GM18511 (cell line): ENCODE measurements at regions not wholly inside any gene's neighbourhood (a gene's known extent, or its start where the extent isn't known, plus 50 kb on each side); places are given as distances from the start of the nearest gene placed in this dataset.
"Not testable (repeated sequence)": the region's sequence is repeated elsewhere in the genome, so short reads cannot be mapped to it uniquely, and the experiment has no call there.

Experiments used
- ATAC-seq: cut with Tn5 transposase; IDR thresholded peaks from one replicate; pipeline ENCODE4 v1.9.1; 2021; ENCODE audit warnings: mild to moderate bottlenecking, moderate library complexity; ENCODE audit not compliant: unreplicated experiment

- ATAC-seq = no peak
Observed at GRCh38 chrX:45447331-45447730, 246.7 kb upstream of the DIPK2B start.

DNA sequence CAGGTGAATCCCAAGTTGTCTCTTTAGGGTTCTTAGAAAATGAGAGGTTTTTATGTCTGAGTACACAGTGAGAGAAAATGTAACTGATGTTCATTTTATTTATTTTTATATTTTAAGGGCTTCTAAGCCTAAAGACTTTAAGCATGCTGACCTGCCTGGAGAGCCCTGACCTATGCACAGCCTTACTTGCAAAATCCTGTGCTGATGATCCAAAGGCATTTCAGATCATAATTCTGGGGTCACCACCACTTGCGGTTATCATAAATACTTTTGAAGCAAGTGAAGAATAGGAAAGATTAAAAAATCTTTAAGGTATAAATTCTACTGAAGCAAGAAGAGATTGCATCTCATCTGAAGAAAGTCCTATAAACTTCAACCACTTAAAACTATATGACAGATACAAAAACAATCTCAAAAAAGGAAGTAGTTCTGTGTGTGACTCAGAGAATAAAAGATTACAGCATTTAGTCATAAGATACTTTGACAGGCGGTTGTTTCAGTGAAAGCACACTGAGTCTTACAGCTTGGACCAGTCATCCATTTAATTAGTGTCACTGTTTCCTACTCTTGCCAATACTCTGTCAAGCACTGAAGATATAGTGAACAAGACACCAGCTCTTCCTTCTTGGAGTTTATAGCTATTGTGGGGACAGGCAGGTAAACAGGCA, 245.2 kb upstream of the DIPK2B start:
- ATAC-seq = no peak

DNA sequence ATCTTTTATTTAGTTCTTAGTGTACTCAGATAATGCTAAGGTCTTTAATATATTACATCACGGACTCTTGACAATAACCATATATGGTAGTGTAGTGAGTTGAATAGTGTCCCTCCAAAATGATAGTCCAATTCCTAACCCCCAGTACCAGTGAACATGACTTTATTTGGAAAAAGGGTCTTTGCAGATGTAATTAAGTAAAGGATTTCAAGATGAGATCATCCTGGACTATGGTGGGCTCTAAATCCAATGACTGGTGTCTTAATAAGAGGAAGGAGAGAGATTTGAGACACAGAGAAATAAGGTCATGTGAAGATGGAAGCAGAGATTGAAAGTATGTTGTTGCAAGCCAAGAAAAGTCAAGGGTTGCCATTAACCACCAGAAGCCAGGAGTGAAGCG, 236.5 kb upstream of the DIPK2B start:
- no peak for ATAC-seq

DNA sequence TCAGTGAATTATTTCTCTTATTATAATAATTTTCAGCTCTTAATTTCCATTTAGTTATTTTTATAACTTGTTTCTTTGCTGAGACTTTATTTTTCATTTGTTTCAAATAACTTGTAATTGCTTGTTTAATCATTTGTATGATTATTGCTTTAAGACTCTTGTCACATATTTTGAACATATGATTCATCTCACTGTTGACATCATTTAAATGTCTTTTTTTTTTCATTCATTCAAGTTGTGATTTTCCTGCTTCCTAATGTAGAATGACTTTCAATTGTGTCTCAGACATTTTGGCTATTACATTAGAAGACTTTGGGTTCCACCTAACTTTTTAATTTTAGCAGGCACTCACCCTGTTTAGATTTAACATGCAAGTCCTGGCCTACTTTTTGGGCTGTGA, 234.8 kb upstream of the DIPK2B start:
- ATAC-seq = no peak

GRCh38 chrX:45434231-45434630, 233.6 kb upstream of the DIPK2B start:
- no peak for ATAC-seq

- no peak for ATAC-seq
Observed at GRCh38 chrX:45428831-45429230, 228.2 kb upstream of the DIPK2B start.

DNA sequence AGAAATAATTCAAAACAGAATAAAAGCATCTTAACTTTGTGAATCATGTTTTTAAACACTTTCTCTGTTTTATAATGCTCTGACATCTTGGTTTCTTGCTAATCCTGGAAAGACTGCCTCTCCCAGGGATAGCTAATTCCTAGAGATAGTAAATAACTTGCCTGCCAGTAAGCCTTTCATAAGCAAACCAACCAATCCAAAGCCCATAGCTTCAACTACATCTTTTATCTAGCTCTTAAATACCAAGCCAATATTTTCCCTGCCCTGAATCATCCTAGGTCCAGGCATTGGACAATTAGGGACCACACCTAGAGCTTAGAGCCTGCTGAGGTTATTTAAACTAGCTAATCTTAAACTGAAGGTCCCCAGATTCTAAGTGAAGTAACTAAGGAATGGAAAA, 223.7 kb upstream of the DIPK2B start:
- ATAC-seq = no peak

- ATAC-seq = no peak
Observed at GRCh38 chrX:45422216-45422925, 221.7 kb upstream of the DIPK2B start.

GRCh38 chrX:45421806-45422205, 221.1 kb upstream of the DIPK2B start:
- ATAC-seq = no peak

DNA sequence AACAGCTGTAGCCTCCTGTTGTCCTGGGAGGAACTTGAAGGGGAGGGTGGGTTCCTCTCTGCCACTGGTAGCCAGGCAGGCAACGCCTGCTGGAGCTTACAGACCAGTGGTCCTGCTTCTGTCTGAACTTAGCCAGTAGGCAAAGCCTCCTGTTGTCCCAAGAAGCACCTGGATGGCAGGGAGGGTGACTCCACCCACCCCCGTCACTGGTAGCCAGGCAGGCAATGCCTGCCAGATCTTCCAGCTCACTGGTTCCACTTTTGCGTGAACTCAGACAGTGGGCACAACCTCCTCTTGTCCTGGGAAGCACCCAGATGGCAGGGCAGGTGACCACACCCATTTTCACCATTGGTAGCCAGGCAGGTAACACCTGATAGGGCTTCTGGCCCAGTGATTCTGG, 203.5 kb upstream of the DIPK2B start:
- no peak for ATAC-seq

DNA sequence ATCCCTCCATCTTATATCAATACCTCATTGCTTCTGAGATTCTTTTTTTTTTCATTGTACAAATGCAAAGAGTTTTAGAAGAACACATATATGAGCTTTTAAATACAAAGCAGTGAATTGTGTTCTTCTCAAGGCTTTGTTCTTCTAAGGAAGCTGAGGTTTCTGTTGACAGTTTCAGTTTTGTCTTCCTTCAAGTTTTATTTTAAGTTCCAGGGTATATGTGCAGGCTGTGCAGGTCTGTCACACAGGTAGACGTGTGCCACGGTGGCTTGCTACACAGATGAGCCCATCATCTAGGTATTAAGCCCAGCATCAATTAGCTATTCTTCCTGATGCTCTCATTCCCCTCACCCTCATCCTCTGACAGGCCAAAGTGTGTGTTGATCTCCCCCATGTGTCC, 201.2 kb upstream of the DIPK2B start:
- ATAC-seq = no peak

DNA sequence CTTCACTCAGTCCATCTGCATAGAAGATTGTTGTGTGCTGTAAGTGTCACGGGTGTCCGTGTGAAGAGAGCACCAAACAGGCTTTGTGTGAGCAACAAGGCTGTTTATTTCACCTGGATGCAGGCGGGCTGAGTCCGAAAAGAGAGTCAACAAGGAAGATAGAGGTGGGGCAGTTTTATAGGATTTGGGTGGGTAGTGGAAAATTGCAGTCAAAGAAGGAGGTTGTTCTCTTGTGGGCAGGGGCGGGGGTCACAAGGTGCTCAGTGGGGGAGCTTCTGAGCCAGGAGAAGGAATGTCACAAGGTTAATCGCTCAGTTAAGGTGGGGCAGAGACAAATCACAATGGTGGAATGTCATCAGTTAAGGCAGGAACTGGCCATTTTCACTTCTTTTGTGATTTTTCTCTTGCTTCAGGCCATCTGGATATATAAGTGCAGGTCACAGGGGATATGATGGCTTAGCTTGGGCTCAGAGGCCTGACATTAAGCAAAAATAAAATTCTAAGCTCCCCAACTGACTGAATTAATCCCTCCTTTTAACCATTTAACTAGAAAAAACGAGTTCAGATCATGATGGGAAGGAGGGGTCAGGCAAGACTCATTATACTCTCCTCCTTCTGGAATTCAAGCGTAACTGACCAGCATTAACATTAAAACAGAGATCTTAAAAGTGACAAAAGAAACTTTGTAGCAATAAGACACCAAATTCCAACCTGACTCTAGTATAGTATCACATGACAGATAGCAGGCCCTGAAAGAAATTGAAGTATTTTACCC, 200.5 kb upstream of the DIPK2B start:
- not testable (repeated sequence) for ATAC-seq

GRCh38 chrX:45400027-45400779, 199.5 kb upstream of the DIPK2B start:
- no peak for ATAC-seq

GRCh38 chrX:45385757-45386156, 185.1 kb upstream of the DIPK2B start:
- ATAC-seq = no peak

GRCh38 chrX:45381841-45382240, 181.2 kb upstream of the DIPK2B start:
- ATAC-seq = no peak

- ATAC-seq = no peak
Observed at GRCh38 chrX:45381366-45381765, 180.7 kb upstream of the DIPK2B start.

- ATAC-seq = no peak
Observed at GRCh38 chrX:45379236-45379635, 178.6 kb upstream of the DIPK2B start.

- no peak for ATAC-seq
Observed at GRCh38 chrX:45372151-45372550, 171.5 kb upstream of the DIPK2B start.

GRCh38 chrX:45368705-45369104, 168.0 kb upstream of the DIPK2B start:
- ATAC-seq = no peak

GRCh38 chrX:45363596-45363995, 162.9 kb upstream of the DIPK2B start:
- no peak for ATAC-seq

DNA sequence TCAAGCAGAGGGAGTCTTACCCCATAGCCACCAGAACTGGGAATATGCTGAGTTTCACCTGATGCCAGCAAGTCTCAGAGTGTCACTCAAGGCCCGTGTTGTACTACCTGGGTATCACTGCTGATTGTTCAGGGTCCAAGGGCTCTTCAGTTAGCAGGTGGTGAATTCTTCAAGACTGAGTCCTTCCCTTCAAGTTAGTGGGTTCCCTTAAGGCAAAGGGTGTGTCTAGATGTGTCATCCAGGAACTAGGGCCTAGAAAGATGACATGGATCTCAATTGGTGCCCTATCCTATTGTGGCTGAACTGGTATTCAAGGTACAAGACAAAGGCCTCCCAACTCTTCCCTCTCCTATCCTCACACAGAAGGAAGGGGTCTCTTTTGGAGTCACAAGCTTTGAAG, 159.9 kb upstream of the DIPK2B start:
- no peak for ATAC-seq
